Adrenal gland (tissue), 5 donors: ENCODE measurements at regions not wholly inside any gene's neighbourhood (a gene's known extent, or its start where the extent isn't known, plus 50 kb on each side); places are given as distances from the start of the nearest gene placed in this dataset.

Experiments
- CTCF ChIP-seq, 6 experiments: fragments of 450-650 bp in 4 of 6; fragments of 200-600 bp in 2 of 6; sonication (generic) in 1 of 6; IDR thresholded peaks; 1 replicate in 5 of 6; 2 replicates in 1 of 6; pipeline versions ENCODE4 v1.5.1 to v1.8.0; 2016 to 2021; ENCODE audit warnings: antibody characterized with exemption in 6 of 6, mild to moderate bottlenecking in 2 of 6, moderate library complexity in 1 of 6
- POLR2A ChIP-seq, 2 donors: fragments of 450-650 bp; IDR thresholded peaks; one replicate each; pipeline ENCODE4 v1.6.1; 2017; ENCODE audit warnings: antibody characterized with exemption in 2 of 2, mild to moderate bottlenecking in 2 of 2, moderate library complexity in 1 of 2
- donor health status: DM: no; HTN: no; CAD: no.

GRCh38 chr11:127795326-127795725 lies 792.0 kb downstream of the ETS1 start:
- TF ChIP-seq CTCF (IDR thresholded peaks at IDR 0.05): no peak
- TF ChIP-seq POLR2A (IDR thresholded peaks at IDR 0.05): no peak
